K562 (cell line): ENCODE measurements at regions not wholly inside any gene's neighbourhood (a gene's known extent, or its start where the extent isn't known, plus 50 kb on each side); places are given as distances from the start of the nearest gene placed in this dataset.

Experiments used
- ATAC-seq: fragments of 200-7000 bp; cut with Tn5 transposase; 3 replicates; pipeline ENCODE4 v1.9.1; 2020; ENCODE audit warnings: moderate library complexity
- BruUV-seq: library from RNA; stranded (reverse); fragments of 400-500 nt; replicated peaks from 2 replicates; lab custom pipeline; 2021; lab: Mats Ljungman, UMichigan
- CTCF ChIA-PET: fragments of 300-600 bp; formaldehyde crosslinking; extraction: SDS; loops from one replicate; lab custom pipeline; 2021; ENCODE audit warnings: low intra/inter-chr PET ratio; lab: Yijun Ruan, JAX
- POLR2A ChIA-PET: fragments of 300-600, 350-650 bp; sonication (Branson Sonifier 250); formaldehyde crosslinking; extraction: SDS; loops from one replicate; lab custom pipeline; 2021; ENCODE audit warnings: antibody characterized with exemption, inconsistent platforms; lab: Yijun Ruan, JAX
- DNase-seq, 4 experiments: peaks; one replicate each; pipeline versions ENCODE4 v3.0.0 to v3.0.0-alpha.2; 2011 to 2018; ENCODE audit warnings: low spot score in 3 of 4, mixed read lengths in 3 of 4; ENCODE audit errors: extremely low read depth in 1 of 4
- FAIRE-seq: peaks from 2 replicates; lab custom pipeline; 2011; peaks lifted over from hg19 to GRCh38; lab: Jason Lieb, UNC
- H2AFZ ChIP-seq: 2 replicates; pipeline ENCODE4 v1.6.0; 2011; ENCODE audit warnings: low read depth, low read length, control low read depth, inconsistent platforms
- H3K27ac ChIP-seq: fragments of 200-600 bp; 3 replicates; pipeline ENCODE4 v1.8.0; 2011; ENCODE audit warnings: low read depth, mild to moderate bottlenecking, control low read depth, inconsistent platforms, low read length, moderate library complexity, mixed read lengths; ENCODE audit errors: extremely low read depth
- H3K27me3 ChIP-seq, 2 experiments: fragments of 300-600 bp in 1 of 2; 2 replicates in 1 of 2; 3 replicates in 1 of 2; pipeline versions ENCODE4 v1.6.0 to v1.8.0; 2011; ENCODE audit warnings: inconsistent platforms in 2 of 2, low read length in 2 of 2, mild to moderate bottlenecking in 1 of 2, mixed read lengths in 1 of 2, moderate library complexity in 1 of 2; ENCODE audit not compliant: control insufficient read depth in 2 of 2, insufficient read depth in 2 of 2
- H3K36me3 ChIP-seq: fragments of 300-600 bp; 3 replicates; pipeline ENCODE4 v1.8.0; 2011; ENCODE audit warnings: mild to moderate bottlenecking, low read length, inconsistent platforms; ENCODE audit not compliant: control insufficient read depth, insufficient read depth
- H3K4me1 ChIP-seq, 2 experiments: fragments of 200-600 bp in 1 of 2; replicated peaks in 1 of 2; 2 replicates in 1 of 2; 3 replicates in 1 of 2; pipeline versions ENCODE4 v1.5.1 to v1.8.0; 2011; ENCODE audit warnings: inconsistent platforms in 2 of 2, low read length in 2 of 2, mild to moderate bottlenecking in 1 of 2, mixed read lengths in 1 of 2, moderate library complexity in 1 of 2; ENCODE audit not compliant: control insufficient read depth in 2 of 2, insufficient read depth in 2 of 2
- H3K4me2 ChIP-seq: 2 replicates; pipeline ENCODE4 v1.6.1; 2011; ENCODE audit warnings: low read length, control low read depth, inconsistent platforms, mixed read lengths; ENCODE audit not compliant: insufficient read depth
- H3K4me3 ChIP-seq: fragments of 200-600 bp; sonication (generic), shearing (Covaris generic); 2 replicates; pipeline ENCODE4 v1.5.1; 2016; ENCODE audit warnings: control low read depth, inconsistent platforms
- H3K79me2 ChIP-seq: fragments of 200-600 bp; 3 replicates; pipeline ENCODE4 v1.8.0; 2011; ENCODE audit warnings: low read length, inconsistent platforms; ENCODE audit not compliant: control insufficient read depth, insufficient read depth
- H3K9ac ChIP-seq, 2 experiments: 2 replicates each; pipeline versions ENCODE4 v1.6.0 to v1.6.1; 2011; ENCODE audit warnings: low read depth in 2 of 2, low read length in 2 of 2, control low read depth in 1 of 2, inconsistent platforms in 1 of 2, mild to moderate bottlenecking in 1 of 2, mixed read lengths in 1 of 2; ENCODE audit not compliant: insufficient read depth in 1 of 2
- H3K9me1 ChIP-seq: one replicate; pipeline ENCODE4 v1.6.0; 2011; ENCODE audit warnings: inconsistent platforms, mild to moderate bottlenecking, low read length, moderate library complexity; ENCODE audit not compliant: control insufficient read depth, insufficient read depth
- H3K9me3 ChIP-seq: replicated peaks from 2 replicates; pipeline ENCODE4 v1.5.1; 2011; ENCODE audit warnings: low read depth, low read length, inconsistent platforms; ENCODE audit not compliant: control insufficient read depth, insufficient read depth
- H4K20me1 ChIP-seq: replicated peaks from 2 replicates; pipeline ENCODE4 v1.6.1; 2011; ENCODE audit warnings: low read length, inconsistent platforms, mixed read lengths; ENCODE audit not compliant: control insufficient read depth, insufficient read depth
- BRD9 ChIP-seq: fragments of 450-650 bp; IDR thresholded peaks from 2 replicates; pipeline ENCODE4 v1.6.1; 2018; ENCODE audit warnings: low read depth; ENCODE audit not compliant: partially characterized antibody
- COPS2 ChIP-seq: fragments of 450-650 bp; conservative IDR thresholded peaks from 2 replicates; pipeline ENCODE4 v1.6.1; 2016; ENCODE audit warnings: mild to moderate bottlenecking, moderate library complexity
- FOS ChIP-seq: IDR thresholded peaks from 3 replicates; pipeline ENCODE4 v1.6.1; 2011; ENCODE audit not compliant: insufficient read length; ENCODE audit errors: extremely low read depth
- JUN ChIP-seq, 2 experiments: sonication (generic) in 1 of 2; formaldehyde crosslinking in 1 of 2; IDR thresholded peaks; 2 replicates each; pipeline versions ENCODE4 v1.6.1 to v1.8.0; 2012 to 2022; ENCODE audit warnings: borderline replicate concordance in 2 of 2, mild to moderate bottlenecking in 2 of 2, improper control_type of control experiment in 1 of 2, low read depth in 1 of 2, low read length in 1 of 2, missing genetic modification reagents in 1 of 2
- NR1H2 ChIP-seq: sonication (generic); formaldehyde crosslinking; IDR thresholded peaks from 2 replicates; pipeline ENCODE4 v1.4.0; 2020; ENCODE audit warnings: mild to moderate bottlenecking, missing genetic modification reagents
- RCOR1 ChIP-seq, 2 experiments: IDR thresholded peaks; 2 replicates each; pipeline ENCODE4 v1.6.1; 2012; ENCODE audit warnings: low read depth in 2 of 2, low read length in 2 of 2, borderline replicate concordance in 1 of 2, improper control_type of control experiment in 1 of 2
- SIX5 ChIP-seq, 2 experiments: IDR thresholded peaks; 2 replicates each; pipeline ENCODE4 v1.6.1; 2011; ENCODE audit warnings: low read length in 2 of 2, borderline replicate concordance in 1 of 2, low read depth in 1 of 2, mild to moderate bottlenecking in 1 of 2, moderate library complexity in 1 of 2; ENCODE audit not compliant: insufficient read depth in 1 of 2
- ZFP1 ChIP-seq: fragments of 450-650 bp; formaldehyde crosslinking; IDR thresholded peaks from 2 replicates; pipeline ENCODE4 v1.4.0; 2020; ENCODE audit warnings: mild to moderate bottlenecking, mixed read lengths
- ZNF347 ChIP-seq: fragments of 450-650 bp; formaldehyde crosslinking; IDR thresholded peaks from 2 replicates; pipeline ENCODE4 v1.4.0; 2020; ENCODE audit warnings: low read depth, mild to moderate bottlenecking, moderate library complexity
- WGBS: fragments of 100-300 bp; shearing (Covaris generic); methylation state at CpG from one replicate; pipeline ENCODE4 v1.1.6; 2016; ENCODE audit warnings: low coverage, mixed read lengths; ENCODE audit not compliant: insufficient coverage; ENCODE audit errors: missing lambda C conversion rate; 5-methylcytosine and 5-hydroxymethylcytosine counted together
- in situ Hi-C: fragments of 300-500 bp; cut with MboI; formaldehyde crosslinking; loops from 4 replicates; pipeline ENCODE4 v1.15.0; 2018; ENCODE audit warnings: inconsistent platforms, mixed read lengths
- intact Hi-C: fragments of 100-400 bp; cut with micrococcal nuclease; formaldehyde crosslinking; loops from 2 replicates; pipeline ENCODE4 v1.14.2; 2022
- TF ChIP-seq, protein P1 (sequence below): fragments of 250-450 bp; sonication (Bioruptor Pico); IDR thresholded peaks from 2 replicates; pipeline ENCODE4 v1.8.0; 2021; ENCODE audit warnings: mild to moderate bottlenecking, moderate library complexity

DNA sequence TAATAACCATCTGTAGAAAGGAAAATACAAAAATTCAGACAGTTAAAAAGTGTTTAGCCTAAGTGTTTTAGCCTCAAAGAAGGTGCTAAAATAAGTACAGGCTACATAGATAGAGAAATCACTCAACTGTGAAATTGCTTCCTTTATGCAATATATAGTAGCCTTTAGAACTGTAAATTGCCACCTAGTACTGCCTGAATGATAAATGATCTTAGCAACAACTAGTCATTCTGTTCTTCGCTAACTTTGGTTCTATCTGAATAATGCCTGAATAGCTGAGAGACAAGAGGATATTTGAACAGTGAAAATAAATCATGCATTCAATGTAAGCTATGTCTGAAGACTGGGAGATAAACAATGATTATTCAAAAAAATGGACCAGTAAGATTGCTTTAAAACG, 603.3 kb upstream of the PTCHD4 start:
- no peaks in the 10 kb centered on the region for H3K79me2 ChIP-seq
- CTCF ChIA-PET: no interaction called here
- no peak overlapping the region for H3K4me2 ChIP-seq
- no peak for TF ChIP-seq NR1H2 (CRISPR knock-in tag)
- no peak for TF ChIP-seq RCOR1 (IDR thresholded peaks at IDR 0.05; ENCODE audit: borderline replicate concordance in 1 of 2, low read depth in 2 of 2, low read length in 2 of 2)
- no peak for TF ChIP-seq ZNF347
- no peak for TF ChIP-seq BRD9
- no peak for TF ChIP-seq FOS
- TF ChIP-seq, protein P1, sequence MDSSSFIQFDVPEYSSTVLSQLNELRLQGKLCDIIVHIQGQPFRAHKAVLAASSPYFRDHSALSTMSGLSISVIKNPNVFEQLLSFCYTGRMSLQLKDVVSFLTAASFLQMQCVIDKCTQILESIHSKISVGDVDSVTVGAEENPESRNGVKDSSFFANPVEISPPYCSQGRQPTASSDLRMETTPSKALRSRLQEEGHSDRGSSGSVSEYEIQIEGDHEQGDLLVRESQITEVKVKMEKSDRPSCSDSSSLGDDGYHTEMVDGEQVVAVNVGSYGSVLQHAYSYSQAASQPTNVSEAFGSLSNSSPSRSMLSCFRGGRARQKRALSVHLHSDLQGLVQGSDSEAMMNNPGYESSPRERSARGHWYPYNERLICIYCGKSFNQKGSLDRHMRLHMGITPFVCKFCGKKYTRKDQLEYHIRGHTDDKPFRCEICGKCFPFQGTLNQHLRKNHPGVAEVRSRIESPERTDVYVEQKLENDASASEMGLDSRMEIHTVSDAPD: no peak
- TF ChIP-seq COPS2: no peak
- TF ChIP-seq ZFP1 (CRISPR knock-in tag): no peak
- no peak for TF ChIP-seq SIX5 (IDR thresholded peaks at IDR 0.05; ENCODE audit: borderline replicate concordance in 1 of 2, insufficient read depth in 1 of 2, low read depth in 1 of 2, low read length in 2 of 2)
- no peak for TF ChIP-seq JUN (IDR thresholded peaks at IDR 0.05; ENCODE audit: borderline replicate concordance, low read depth, low read length)
- TF ChIP-seq JUN (CRISPR knock-in tag; IDR thresholded peaks at IDR 0.05; ENCODE audit: borderline replicate concordance): no peak
- no peaks in the 10 kb centered on the region for H3K27me3 ChIP-seq
- POLR2A ChIA-PET: no interaction called here
- no peaks in the 10 kb centered on the region for H3K4me1 ChIP-seq
- H3K9ac ChIP-seq: no peak overlapping the region
- intact Hi-C loops (no loop called here), in situ Hi-C loops (no loop called here)
- DNase-seq (no peak), ATAC-seq (no peak), FAIRE-seq (no peak)
- no peaks in the 10 kb centered on the region for H3K9me1 ChIP-seq
- H3K9me3 ChIP-seq: no peaks in the 10 kb centered on the region
- H2AFZ ChIP-seq: no peak overlapping the region
- H3K4me3 ChIP-seq: no peak overlapping the region
- no peak overlapping the region for H3K27ac ChIP-seq
- 4% methylated on average over 2 of the region's 2 CpGs for WGBS
- H4K20me1 ChIP-seq: no peaks in the 10 kb centered on the region
- no TSS peak for BruUV-seq
- no peaks in the 10 kb centered on the region for H3K36me3 ChIP-seq
